ENCODE measurements at regions not wholly inside any gene's neighbourhood (a gene's known extent, or its start where the extent isn't known, plus 50 kb on each side); places are given as distances from the start of the nearest gene placed in this dataset.

GRCh38 chr12:88784166-88784565 is 203.9 kb upstream of the KITLG start:
- no peak for DNase-seq (ENCODE audit: low spot score)
- POLR2A ChIA-PET, result interaction anchor here (0.6 kb wide), 1 partner anchor 495 kb away, joined by 4 read pairs; no protein-coding TSS in a partner anchor
- Histone ChIP-seq H3K79me2 (ENCODE audit: insufficient read depth, low read depth, low read length) (no peaks in the 10 kb centered on the region), H3K36me3 (ENCODE audit: insufficient read depth, low read length) (no peaks in the 10 kb centered on the region), H3K9me3 (ENCODE audit: low read length) (no peaks in the 10 kb centered on the region), H2AFZ (ENCODE audit: low read length) (no peak overlapping the region), H3K9me2 (ENCODE audit: insufficient read depth, low read length) (no peaks in the 10 kb centered on the region), H4K20me1 (ENCODE audit: insufficient read depth, low read length) (no peaks in the 10 kb centered on the region), H3K27ac (ENCODE audit: low read depth, low read length, poor library complexity, severe bottlenecking) (no peak overlapping the region), H3K4me3 (ENCODE audit: low read depth, low read length, poor library complexity, severe bottlenecking) (no peak overlapping the region), H3K4me1 (ENCODE audit: insufficient read depth, low read length, poor library complexity, severe bottlenecking) (no peaks in the 10 kb centered on the region), H3K4me2 (ENCODE audit: low read length) (no peak overlapping the region)
- no TSS peak for BruUV-seq (replicated peaks)
- no peak for TF ChIP-seq CTCF (conservative IDR thresholded peaks at IDR 0.05; ENCODE audit: low read length)
- no peak for TF ChIP-seq EZH2phosphoT487 (IDR thresholded peaks at IDR 0.05; ENCODE audit: borderline replicate concordance, low read depth, low read length)
- intact Hi-C loops (cut with micrococcal nuclease; ENCODE audit: unreplicated experiment), result no loop called here
- CTCF ChIA-PET (ENCODE audit: unreplicated experiment), result no interaction called here

- Histone ChIP-seq H3K4me2 (ENCODE audit: low read length) (no peak overlapping the region), H3K4me3 (ENCODE audit: low read depth, low read length, poor library complexity, severe bottlenecking) (no peak overlapping the region), H3K79me2 (ENCODE audit: insufficient read depth, low read depth, low read length) (no peaks in the 10 kb centered on the region), H2AFZ (ENCODE audit: low read length) (no peak overlapping the region), H3K36me3 (ENCODE audit: insufficient read depth, low read length) (no peaks in the 10 kb centered on the region), H3K9me3 (ENCODE audit: low read length) (no peaks in the 10 kb centered on the region), H3K4me1 (ENCODE audit: insufficient read depth, low read length, poor library complexity, severe bottlenecking) (no peaks in the 10 kb centered on the region), H4K20me1 (ENCODE audit: insufficient read depth, low read length) (no peaks in the 10 kb centered on the region), H3K9me2 (ENCODE audit: insufficient read depth, low read length) (no peaks in the 10 kb centered on the region), H3K27ac (ENCODE audit: low read depth, low read length, poor library complexity, severe bottlenecking) (no peak overlapping the region)
- intact Hi-C loops (cut with micrococcal nuclease; ENCODE audit: unreplicated experiment), result no loop called here
- no peak for TF ChIP-seq EZH2phosphoT487 (IDR thresholded peaks at IDR 0.05; ENCODE audit: borderline replicate concordance, low read depth, low read length)
- no peak for TF ChIP-seq CTCF (conservative IDR thresholded peaks at IDR 0.05; ENCODE audit: low read length)
- ChIA-PET POLR2A (no interaction called here), CTCF (ENCODE audit: unreplicated experiment) (interaction anchor here (0.5 kb wide), 1 partner anchor 17 kb away, joined by 3 read pairs; no protein-coding TSS in a partner anchor)
- no peak for DNase-seq (ENCODE audit: low spot score)
- BruUV-seq (replicated peaks), result no TSS peak
These were observed 202.1 kb upstream of the KITLG start for GRCh38 chr12:88782351-88782750.

- intact Hi-C loops (cut with micrococcal nuclease; ENCODE audit: unreplicated experiment), result no loop called here
- no peaks in the 10 kb centered on the region for H3K79me2 ChIP-seq (ENCODE audit: insufficient read depth, low read depth, low read length)
- POLR2A ChIA-PET, result no interaction called here
- CTCF ChIA-PET (ENCODE audit: unreplicated experiment), result no interaction called here
- no peak overlapping the region for H3K4me2 ChIP-seq (ENCODE audit: low read length)
- no TSS peak for BruUV-seq (replicated peaks)
- H3K27ac ChIP-seq (ENCODE audit: low read depth, low read length, poor library complexity, severe bottlenecking), result no peak overlapping the region
- no peaks in the 10 kb centered on the region for H3K9me3 ChIP-seq (ENCODE audit: low read length)
- H3K4me3 ChIP-seq (ENCODE audit: low read depth, low read length, poor library complexity, severe bottlenecking), result no peak overlapping the region
- no peaks in the 10 kb centered on the region for H3K9me2 ChIP-seq (ENCODE audit: insufficient read depth, low read length)
- no peak overlapping the region for H2AFZ ChIP-seq (ENCODE audit: low read length)
- no peak for DNase-seq (ENCODE audit: low spot score)
- H3K36me3 ChIP-seq (ENCODE audit: insufficient read depth, low read length), result no peaks in the 10 kb centered on the region
- no peaks in the 10 kb centered on the region for H3K4me1 ChIP-seq (ENCODE audit: insufficient read depth, low read length, poor library complexity, severe bottlenecking)
- TF ChIP-seq CTCF (conservative IDR thresholded peaks at IDR 0.05; ENCODE audit: low read length), result no peak
- TF ChIP-seq EZH2phosphoT487 (IDR thresholded peaks at IDR 0.05; ENCODE audit: borderline replicate concordance, low read depth, low read length), result no peak
- H4K20me1 ChIP-seq (ENCODE audit: insufficient read depth, low read length), result no peaks in the 10 kb centered on the region
These were observed 201.6 kb upstream of the KITLG start for GRCh38 chr12:88781909-88782308.
